Right lobe of liver (tissue), 4 donors: ENCODE measurements at regions not wholly inside any gene's neighbourhood (a gene's known extent, or its start where the extent isn't known, plus 50 kb on each side); places are given as distances from the start of the nearest gene placed in this dataset.

Source experiments
- CTCF ChIP-seq, 4 donors: fragments of 200-600 bp in 3 of 4; fragments of 450-650 bp in 1 of 4; IDR thresholded peaks; one replicate each; pipeline versions ENCODE4 v1.5.1 to v1.8.0; 2016 to 2022; ENCODE audit warnings: antibody characterized with exemption in 4 of 4, mild to moderate bottlenecking in 2 of 4
- POLR2A ChIP-seq: fragments of 450-650 bp; IDR thresholded peaks from one replicate; pipeline ENCODE4 v1.6.1; 2017; ENCODE audit warnings: antibody characterized with exemption, mild to moderate bottlenecking
- donor health status: DM: no; HTN: no; CAD: no.
- donor health status: DM: no; HTN: no; CAD: no.
- donor health status: DM: no; HTN: yes; CAD: no.

GRCh38 chr5:31131381-31131891 is 62.0 kb upstream of the CDH6 start:
- TF ChIP-seq CTCF (IDR thresholded peaks at IDR 0.05), result no peak
- no peak for TF ChIP-seq POLR2A
